ENCODE measurements at regions not wholly inside any gene's neighbourhood (a gene's known extent, or its start where the extent isn't known, plus 50 kb on each side); places are given as distances from the start of the nearest gene placed in this dataset.

DNA sequence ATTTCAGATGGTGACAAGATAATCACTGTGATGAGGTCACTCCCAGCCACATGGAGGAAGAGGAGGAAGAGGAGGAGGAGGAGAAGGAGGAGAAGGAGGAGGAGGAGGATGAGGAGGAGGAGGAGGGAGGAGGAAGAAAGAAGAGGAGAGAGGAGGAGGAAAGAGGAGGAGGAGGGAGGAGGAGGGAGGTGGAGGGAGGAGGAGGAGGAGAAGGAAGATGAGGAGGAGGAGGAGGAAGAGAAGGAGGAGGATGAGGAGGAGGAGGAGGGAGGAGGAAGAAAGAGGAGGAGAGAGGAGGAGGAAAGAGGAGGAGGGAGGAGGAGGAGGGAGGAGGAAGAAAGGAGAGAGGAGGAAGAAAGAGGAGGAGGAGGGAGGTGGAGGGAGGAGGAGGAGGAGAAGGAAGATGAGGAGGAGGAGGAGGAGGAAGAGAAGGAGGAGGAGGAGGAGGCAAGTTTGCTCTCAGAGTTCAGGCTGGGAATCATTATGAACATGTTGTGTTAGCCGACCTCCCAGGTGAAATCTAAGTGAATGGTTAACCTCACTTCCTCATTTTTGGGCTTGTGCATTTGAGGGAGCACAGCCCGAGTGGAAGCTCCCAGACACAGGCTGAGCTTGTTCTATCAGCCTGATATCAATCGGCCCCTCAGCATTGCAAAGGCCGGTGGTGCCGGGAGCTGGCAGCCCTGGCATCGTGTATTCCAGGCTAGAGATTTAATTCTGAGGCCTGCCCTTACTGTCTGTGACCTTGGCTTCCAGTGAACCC is 236.2 kb upstream of the PITRM1 start:
- DNase-seq (ENCODE audit: low read depth) = no peak
- Histone ChIP-seq H3K4me3 (ENCODE audit: low read depth, low read length) (no peak overlapping the region), H3K27me3 (ENCODE audit: control insufficient read depth, insufficient read depth, low read length) (no peaks in the 10 kb centered on the region), H3K36me3 (ENCODE audit: control insufficient read depth, insufficient read depth, low read length) (no peaks in the 10 kb centered on the region)
- TF ChIP-seq, protein P1, sequence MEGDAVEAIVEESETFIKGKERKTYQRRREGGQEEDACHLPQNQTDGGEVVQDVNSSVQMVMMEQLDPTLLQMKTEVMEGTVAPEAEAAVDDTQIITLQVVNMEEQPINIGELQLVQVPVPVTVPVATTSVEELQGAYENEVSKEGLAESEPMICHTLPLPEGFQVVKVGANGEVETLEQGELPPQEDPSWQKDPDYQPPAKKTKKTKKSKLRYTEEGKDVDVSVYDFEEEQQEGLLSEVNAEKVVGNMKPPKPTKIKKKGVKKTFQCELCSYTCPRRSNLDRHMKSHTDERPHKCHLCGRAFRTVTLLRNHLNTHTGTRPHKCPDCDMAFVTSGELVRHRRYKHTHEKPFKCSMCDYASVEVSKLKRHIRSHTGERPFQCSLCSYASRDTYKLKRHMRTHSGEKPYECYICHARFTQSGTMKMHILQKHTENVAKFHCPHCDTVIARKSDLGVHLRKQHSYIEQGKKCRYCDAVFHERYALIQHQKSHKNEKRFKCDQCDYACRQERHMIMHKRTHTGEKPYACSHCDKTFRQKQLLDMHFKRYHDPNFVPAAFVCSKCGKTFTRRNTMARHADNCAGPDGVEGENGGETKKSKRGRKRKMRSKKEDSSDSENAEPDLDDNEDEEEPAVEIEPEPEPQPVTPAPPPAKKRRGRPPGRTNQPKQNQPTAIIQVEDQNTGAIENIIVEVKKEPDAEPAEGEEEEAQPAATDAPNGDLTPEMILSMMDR (IDR thresholded peaks at IDR 0.05; ENCODE audit: insufficient read depth, low read length, poor library complexity, severe bottlenecking) = no peak

DNA sequence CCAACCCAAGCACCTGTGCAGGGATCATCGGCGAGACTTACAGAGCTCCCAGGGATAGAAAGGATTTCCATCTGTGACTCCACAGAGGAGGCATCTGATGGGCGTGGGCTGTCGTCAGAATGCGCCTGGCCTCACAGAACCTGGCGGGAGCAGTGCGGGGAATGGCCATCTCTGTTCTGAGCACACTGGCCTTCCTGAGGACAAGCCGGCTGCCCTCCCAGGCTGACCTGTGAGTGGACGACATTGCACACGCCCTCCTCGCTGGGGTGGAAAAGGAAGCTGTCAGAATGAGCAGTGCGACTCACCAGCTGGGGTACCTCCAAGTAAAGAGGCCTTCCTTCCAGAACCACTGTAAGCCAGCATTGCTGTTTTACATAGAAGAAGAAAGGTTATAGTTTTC is 234.6 kb upstream of the PITRM1 start:
- no peaks in the 10 kb centered on the region for H3K27me3 ChIP-seq (ENCODE audit: control insufficient read depth, insufficient read depth, low read length)
- no peaks in the 10 kb centered on the region for H3K36me3 ChIP-seq (ENCODE audit: control insufficient read depth, insufficient read depth, low read length)
- no peak overlapping the region for H3K4me3 ChIP-seq (ENCODE audit: low read depth, low read length)
- DNase-seq (ENCODE audit: low read depth) = no peak
- TF ChIP-seq, protein P1 (IDR thresholded peaks at IDR 0.05; ENCODE audit: insufficient read depth, low read length, poor library complexity, severe bottlenecking) = no peak

DNA sequence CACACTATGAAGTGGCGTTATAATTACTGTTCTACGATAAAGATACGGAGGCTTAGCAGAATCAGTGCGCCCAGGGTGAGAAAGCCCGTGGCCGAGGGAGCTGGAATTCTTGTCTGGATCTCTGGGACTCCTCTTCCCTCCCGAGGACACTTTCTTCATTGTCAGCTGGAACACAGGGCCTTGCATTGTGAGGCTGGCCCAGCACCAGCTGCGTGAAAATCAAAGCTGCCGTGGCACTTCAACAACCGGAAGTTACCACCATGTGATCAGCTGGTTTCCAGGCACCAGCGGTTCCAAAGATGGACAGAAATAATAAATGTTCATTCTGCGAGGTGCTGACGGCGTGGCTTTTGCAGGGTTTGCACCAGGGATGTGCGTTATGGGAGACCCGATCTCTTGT is 234.0 kb upstream of the PITRM1 start:
- Histone ChIP-seq H3K27me3 (ENCODE audit: control insufficient read depth, insufficient read depth, low read length) (no peaks in the 10 kb centered on the region), H3K36me3 (ENCODE audit: control insufficient read depth, insufficient read depth, low read length) (no peaks in the 10 kb centered on the region), H3K4me3 (ENCODE audit: low read depth, low read length) (no peak overlapping the region)
- TF ChIP-seq, protein P1 (IDR thresholded peaks at IDR 0.05; ENCODE audit: insufficient read depth, low read length, poor library complexity, severe bottlenecking) = no peak
- DNase-seq (ENCODE audit: low read depth) = no peak

DNA sequence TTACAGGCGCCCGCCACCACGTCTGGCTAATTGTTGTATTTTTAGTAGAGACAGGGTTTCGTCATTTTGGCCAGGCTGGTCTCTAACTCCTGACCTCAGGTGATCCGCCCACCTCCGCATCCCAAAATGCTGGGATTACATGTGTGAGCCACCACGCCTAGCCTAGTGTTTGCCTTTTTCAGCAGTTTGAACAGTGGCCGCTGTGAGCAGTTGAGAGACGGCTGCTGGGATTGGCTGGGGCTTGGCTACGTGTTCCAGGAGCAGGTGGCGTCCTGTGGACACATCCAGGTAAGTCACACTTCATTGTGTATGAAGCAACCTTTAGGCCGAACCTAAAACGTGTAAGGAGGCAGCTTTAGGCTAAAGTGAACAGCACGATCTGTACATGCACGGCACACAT is 231.8 kb upstream of the PITRM1 start:
- Histone ChIP-seq H3K27me3 (ENCODE audit: control insufficient read depth, insufficient read depth, low read length) (no peaks in the 10 kb centered on the region), H3K4me3 (ENCODE audit: low read depth, low read length) (no peak overlapping the region), H3K36me3 (ENCODE audit: control insufficient read depth, insufficient read depth, low read length) (no peaks in the 10 kb centered on the region)
- DNase-seq (ENCODE audit: low read depth) = no peak
- TF ChIP-seq, protein P1 (IDR thresholded peaks at IDR 0.05; ENCODE audit: insufficient read depth, low read length, poor library complexity, severe bottlenecking) = no peak

DNA sequence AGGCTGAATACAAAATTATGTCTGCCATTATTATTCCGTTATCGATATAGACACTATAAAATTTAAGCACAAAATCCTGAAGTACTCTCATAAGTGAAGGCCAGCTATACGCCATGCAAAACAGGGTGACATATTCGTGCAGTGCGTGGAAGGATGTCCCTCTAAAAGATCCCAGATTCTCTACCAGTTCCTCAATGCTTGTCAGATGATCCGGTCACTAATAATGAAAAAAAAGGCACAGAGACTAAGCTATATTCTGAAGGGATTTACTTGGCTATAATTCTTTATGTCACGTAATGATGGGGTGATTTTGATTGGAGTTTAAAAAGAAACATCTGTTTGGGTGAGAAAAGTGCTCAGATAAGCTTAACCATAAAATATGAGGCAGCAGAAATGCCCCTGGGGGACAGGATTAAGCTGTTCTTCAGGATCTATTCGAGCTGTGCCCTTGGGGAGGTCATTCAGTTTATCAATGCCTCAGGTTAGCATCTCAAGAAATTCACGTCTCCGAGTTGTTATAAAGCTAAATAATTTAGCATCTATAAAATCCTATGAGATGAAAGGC is 229.7 kb upstream of the PITRM1 start:
- no peak for DNase-seq (ENCODE audit: low read depth)
- H3K27me3 ChIP-seq (ENCODE audit: control insufficient read depth, insufficient read depth, low read length) = no peaks in the 10 kb centered on the region
- TF ChIP-seq, protein P1 (IDR thresholded peaks at IDR 0.05; ENCODE audit: insufficient read depth, low read length, poor library complexity, severe bottlenecking) = no peak

More for the DNA sequence above, 229.7 kb upstream of the PITRM1 start:
- H3K4me3 ChIP-seq (ENCODE audit: low read depth, low read length) = no peak overlapping the region
- H3K36me3 ChIP-seq (ENCODE audit: control insufficient read depth, insufficient read depth, low read length) = no peaks in the 10 kb centered on the region

Measured in kidney epithelial cell (primary cell).